ENCODE measurements at regions not wholly inside any gene's neighbourhood (a gene's known extent, or its start where the extent isn't known, plus 50 kb on each side); places are given as distances from the start of the nearest gene placed in this dataset.

DNA sequence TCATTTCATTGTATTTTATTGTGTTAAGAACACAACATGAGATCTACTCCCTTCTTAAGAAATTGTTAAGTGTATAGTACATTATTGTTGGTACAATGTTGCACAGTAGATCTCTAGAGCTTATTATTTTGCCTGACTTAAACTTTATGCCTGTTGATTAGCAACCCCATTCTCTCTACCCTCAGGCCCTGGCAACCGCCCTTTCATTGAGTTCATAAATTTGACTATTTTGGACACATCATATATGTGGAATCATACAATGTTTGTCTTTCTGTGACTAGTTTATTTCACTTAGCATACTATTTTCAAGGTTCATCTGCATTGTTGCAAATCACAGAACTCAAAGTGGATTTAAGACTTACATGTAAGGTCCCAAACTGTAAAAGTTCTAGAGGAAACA lies 222.1 kb downstream of the IL15 start:
- TF ChIP-seq EZH2 (IDR thresholded peaks at IDR 0.05): no peak
- no peak for TF ChIP-seq POLR2A (IDR thresholded peaks at IDR 0.05; ENCODE audit: borderline replicate concordance, extremely low read depth, insufficient read depth, insufficient read length)
- TF ChIP-seq, protein P1, sequence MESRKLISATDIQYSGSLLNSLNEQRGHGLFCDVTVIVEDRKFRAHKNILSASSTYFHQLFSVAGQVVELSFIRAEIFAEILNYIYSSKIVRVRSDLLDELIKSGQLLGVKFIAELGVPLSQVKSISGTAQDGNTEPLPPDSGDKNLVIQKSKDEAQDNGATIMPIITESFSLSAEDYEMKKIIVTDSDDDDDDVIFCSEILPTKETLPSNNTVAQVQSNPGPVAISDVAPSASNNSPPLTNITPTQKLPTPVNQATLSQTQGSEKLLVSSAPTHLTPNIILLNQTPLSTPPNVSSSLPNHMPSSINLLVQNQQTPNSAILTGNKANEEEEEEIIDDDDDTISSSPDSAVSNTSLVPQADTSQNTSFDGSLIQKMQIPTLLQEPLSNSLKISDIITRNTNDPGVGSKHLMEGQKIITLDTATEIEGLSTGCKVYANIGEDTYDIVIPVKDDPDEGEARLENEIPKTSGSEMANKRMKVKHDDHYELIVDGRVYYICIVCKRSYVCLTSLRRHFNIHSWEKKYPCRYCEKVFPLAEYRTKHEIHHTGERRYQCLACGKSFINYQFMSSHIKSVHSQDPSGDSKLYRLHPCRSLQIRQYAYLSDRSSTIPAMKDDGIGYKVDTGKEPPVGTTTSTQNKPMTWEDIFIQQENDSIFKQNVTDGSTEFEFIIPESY (IDR thresholded peaks at IDR 0.05; ENCODE audit: extremely low read depth, insufficient replicate concordance, low read length): no peak
- TF ChIP-seq, protein P2, sequence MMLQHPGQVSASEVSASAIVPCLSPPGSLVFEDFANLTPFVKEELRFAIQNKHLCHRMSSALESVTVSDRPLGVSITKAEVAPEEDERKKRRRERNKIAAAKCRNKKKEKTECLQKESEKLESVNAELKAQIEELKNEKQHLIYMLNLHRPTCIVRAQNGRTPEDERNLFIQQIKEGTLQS (IDR thresholded peaks at IDR 0.05): no peak
- TF ChIP-seq, protein P3, sequence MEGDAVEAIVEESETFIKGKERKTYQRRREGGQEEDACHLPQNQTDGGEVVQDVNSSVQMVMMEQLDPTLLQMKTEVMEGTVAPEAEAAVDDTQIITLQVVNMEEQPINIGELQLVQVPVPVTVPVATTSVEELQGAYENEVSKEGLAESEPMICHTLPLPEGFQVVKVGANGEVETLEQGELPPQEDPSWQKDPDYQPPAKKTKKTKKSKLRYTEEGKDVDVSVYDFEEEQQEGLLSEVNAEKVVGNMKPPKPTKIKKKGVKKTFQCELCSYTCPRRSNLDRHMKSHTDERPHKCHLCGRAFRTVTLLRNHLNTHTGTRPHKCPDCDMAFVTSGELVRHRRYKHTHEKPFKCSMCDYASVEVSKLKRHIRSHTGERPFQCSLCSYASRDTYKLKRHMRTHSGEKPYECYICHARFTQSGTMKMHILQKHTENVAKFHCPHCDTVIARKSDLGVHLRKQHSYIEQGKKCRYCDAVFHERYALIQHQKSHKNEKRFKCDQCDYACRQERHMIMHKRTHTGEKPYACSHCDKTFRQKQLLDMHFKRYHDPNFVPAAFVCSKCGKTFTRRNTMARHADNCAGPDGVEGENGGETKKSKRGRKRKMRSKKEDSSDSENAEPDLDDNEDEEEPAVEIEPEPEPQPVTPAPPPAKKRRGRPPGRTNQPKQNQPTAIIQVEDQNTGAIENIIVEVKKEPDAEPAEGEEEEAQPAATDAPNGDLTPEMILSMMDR (IDR thresholded peaks at IDR 0.05 in 2 of 3, conservative IDR thresholded peaks at IDR 0.05 in 1 of 3; ENCODE audit: borderline replicate concordance in 1 of 3, insufficient read depth in 1 of 3, low read depth in 2 of 3, low read length in 2 of 3): no peak
- TF ChIP-seq, protein P4, sequence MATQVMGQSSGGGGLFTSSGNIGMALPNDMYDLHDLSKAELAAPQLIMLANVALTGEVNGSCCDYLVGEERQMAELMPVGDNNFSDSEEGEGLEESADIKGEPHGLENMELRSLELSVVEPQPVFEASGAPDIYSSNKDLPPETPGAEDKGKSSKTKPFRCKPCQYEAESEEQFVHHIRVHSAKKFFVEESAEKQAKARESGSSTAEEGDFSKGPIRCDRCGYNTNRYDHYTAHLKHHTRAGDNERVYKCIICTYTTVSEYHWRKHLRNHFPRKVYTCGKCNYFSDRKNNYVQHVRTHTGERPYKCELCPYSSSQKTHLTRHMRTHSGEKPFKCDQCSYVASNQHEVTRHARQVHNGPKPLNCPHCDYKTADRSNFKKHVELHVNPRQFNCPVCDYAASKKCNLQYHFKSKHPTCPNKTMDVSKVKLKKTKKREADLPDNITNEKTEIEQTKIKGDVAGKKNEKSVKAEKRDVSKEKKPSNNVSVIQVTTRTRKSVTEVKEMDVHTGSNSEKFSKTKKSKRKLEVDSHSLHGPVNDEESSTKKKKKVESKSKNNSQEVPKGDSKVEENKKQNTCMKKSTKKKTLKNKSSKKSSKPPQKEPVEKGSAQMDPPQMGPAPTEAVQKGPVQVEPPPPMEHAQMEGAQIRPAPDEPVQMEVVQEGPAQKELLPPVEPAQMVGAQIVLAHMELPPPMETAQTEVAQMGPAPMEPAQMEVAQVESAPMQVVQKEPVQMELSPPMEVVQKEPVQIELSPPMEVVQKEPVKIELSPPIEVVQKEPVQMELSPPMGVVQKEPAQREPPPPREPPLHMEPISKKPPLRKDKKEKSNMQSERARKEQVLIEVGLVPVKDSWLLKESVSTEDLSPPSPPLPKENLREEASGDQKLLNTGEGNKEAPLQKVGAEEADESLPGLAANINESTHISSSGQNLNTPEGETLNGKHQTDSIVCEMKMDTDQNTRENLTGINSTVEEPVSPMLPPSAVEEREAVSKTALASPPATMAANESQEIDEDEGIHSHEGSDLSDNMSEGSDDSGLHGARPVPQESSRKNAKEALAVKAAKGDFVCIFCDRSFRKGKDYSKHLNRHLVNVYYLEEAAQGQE (IDR thresholded peaks at IDR 0.05; ENCODE audit: low read depth): no peak
